ENCODE measurements at regions not wholly inside any gene's neighbourhood (a gene's known extent, or its start where the extent isn't known, plus 50 kb on each side); places are given as distances from the start of the nearest gene placed in this dataset.

- DNase-seq = no peak
These were observed 159.5 kb downstream of the DLL1 start for GRCh38 chr6:170131351-170131750.

GRCh38 chr6:170130771-170131241, 160.1 kb downstream of the DLL1 start:
- DNase-seq = no peak

- no peak for DNase-seq
These were observed 160.7 kb downstream of the DLL1 start for GRCh38 chr6:170130201-170130621.

- DNase-seq = no peak
These were observed 161.1 kb downstream of the DLL1 start for GRCh38 chr6:170129691-170130171.

- no peak for DNase-seq
These were observed 161.8 kb downstream of the DLL1 start for GRCh38 chr6:170128811-170129681.

- no peak for DNase-seq
These were observed 162.5 kb downstream of the DLL1 start for GRCh38 chr6:170128346-170128745.

- DNase-seq = no peak
These were observed 163.7 kb downstream of the DLL1 start for GRCh38 chr6:170127151-170127550.

GRCh38 chr6:170125456-170126300, 165.2 kb downstream of the DLL1 start:
- no peak for DNase-seq

GRCh38 chr6:170124836-170125235, 166.0 kb downstream of the DLL1 start:
- DNase-seq = no peak

- no peak for DNase-seq
These were observed 166.7 kb downstream of the DLL1 start for GRCh38 chr6:170124150-170124549.

GRCh38 chr6:170122651-170123050, 168.2 kb downstream of the DLL1 start:
- DNase-seq = no peak

- peak; percentile 5 for DNase-seq
These were observed 173.5 kb downstream of the DLL1 start for GRCh38 chr6:170117111-170117972.

GRCh38 chr6:170116636-170117035, 174.2 kb downstream of the DLL1 start:
- peak; percentile 4 for DNase-seq

- DNase-seq = peak; percentile 5
These were observed 175.7 kb downstream of the DLL1 start for GRCh38 chr6:170114956-170115855.

GRCh38 chr6:170114187-170114945, 176.5 kb downstream of the DLL1 start:
- peak; percentile 0 for DNase-seq

GRCh38 chr6:170113141-170113540, 177.7 kb downstream of the DLL1 start:
- no peak for DNase-seq

GRCh38 chr6:170112583-170112860, 178.4 kb downstream of the DLL1 start:
- DNase-seq = peak; percentile 1

GRCh38 chr6:170111816-170112582, 178.9 kb downstream of the DLL1 start:
- DNase-seq = peak; percentile 3

GRCh38 chr6:170111141-170111664, 179.7 kb downstream of the DLL1 start:
- DNase-seq = no peak

All from activated CD4-positive, alpha-beta T cell treated with anti-CD3 and anti-CD28 coated beads for 1 hour (primary cell).